ENCODE measurements at regions not wholly inside any gene's neighbourhood (a gene's known extent, or its start where the extent isn't known, plus 50 kb on each side); places are given as distances from the start of the nearest gene placed in this dataset.

GRCh38 chr18:41752826-41753225, 202.2 kb upstream of the PIK3C3 start:
- DNase-seq = no peak

GRCh38 chr18:41751652-41752051, 203.4 kb upstream of the PIK3C3 start:
- DNase-seq = no peak

GRCh38 chr18:41751161-41751560, 203.9 kb upstream of the PIK3C3 start:
- DNase-seq = no peak

GRCh38 chr18:41747723-41748242, 207.3 kb upstream of the PIK3C3 start:
- DNase-seq = no peak

GRCh38 chr18:41745166-41746049, 209.6 kb upstream of the PIK3C3 start:
- peak; percentile 49 for DNase-seq

- DNase-seq = no peak
Observed at GRCh38 chr18:41744421-41745030, 210.5 kb upstream of the PIK3C3 start.

GRCh38 chr18:41737218-41737617, 217.8 kb upstream of the PIK3C3 start:
- no peak for DNase-seq

GRCh38 chr18:41734917-41735316, 220.1 kb upstream of the PIK3C3 start:
- DNase-seq = no peak

GRCh38 chr18:41732356-41732755, 222.7 kb upstream of the PIK3C3 start:
- DNase-seq = no peak

GRCh38 chr18:41731884-41732283, 223.2 kb upstream of the PIK3C3 start:
- peak; percentile 47 for DNase-seq

- no peak for DNase-seq
Observed at GRCh38 chr18:41724195-41724594, 230.8 kb upstream of the PIK3C3 start.

- DNase-seq = no peak
Observed at GRCh38 chr18:41721103-41721790, 233.8 kb upstream of the PIK3C3 start.

- no peak for DNase-seq
Observed at GRCh38 chr18:41720226-41720625, 234.8 kb upstream of the PIK3C3 start.

GRCh38 chr18:41719808-41720207, 235.2 kb upstream of the PIK3C3 start:
- DNase-seq = no peak

GRCh38 chr18:41714872-41715271, 240.2 kb upstream of the PIK3C3 start:
- DNase-seq = no peak

GRCh38 chr18:41713969-41714825, 240.8 kb upstream of the PIK3C3 start:
- no peak for DNase-seq

- DNase-seq = no peak
Observed at GRCh38 chr18:41706301-41706700, 248.7 kb upstream of the PIK3C3 start.

- no peak for DNase-seq
Observed at GRCh38 chr18:41703744-41704530, 251.1 kb upstream of the PIK3C3 start.

- DNase-seq = no peak
Observed at GRCh38 chr18:41700416-41700815, 254.6 kb upstream of the PIK3C3 start.

- DNase-seq = no peak
Observed at GRCh38 chr18:41695441-41695840, 259.6 kb upstream of the PIK3C3 start.

- no peak for DNase-seq
Observed at GRCh38 chr18:41693008-41693407, 262.0 kb upstream of the PIK3C3 start.
